Cardiac muscle cell (in vitro differentiated cells and primary cell): ENCODE measurements at regions not wholly inside any gene's neighbourhood (a gene's known extent, or its start where the extent isn't known, plus 50 kb on each side); places are given as distances from the start of the nearest gene placed in this dataset.

ENCODE experiments used
- DNase-seq, 2 donors: peaks; one replicate each; pipeline versions ENCODE4 v3.0.0 to v3.0.0-alpha.2; 2010 to 2017; ENCODE audit warnings: low read depth in 1 of 2, low spot score in 1 of 2
- H3K27ac ChIP-seq: fragments of 200-600 bp; sonication (generic); 2 replicates; pipeline ENCODE4 v1.5.1; 2016
- H3K27me3 ChIP-seq: fragments of 200-600 bp; sonication (generic); 2 replicates; pipeline ENCODE4 v1.6.0; 2016; ENCODE audit warnings: control low read depth
- H3K36me3 ChIP-seq: fragments of 200-600 bp; sonication (generic); 2 replicates; pipeline ENCODE4 v1.5.1; 2016; ENCODE audit warnings: control low read depth
- H3K4me1 ChIP-seq: fragments of 200-600 bp; sonication (generic); 2 replicates; pipeline ENCODE4 v1.8.1; 2017; ENCODE audit warnings: low read depth, mild to moderate bottlenecking, mixed run types
- H3K4me3 ChIP-seq: fragments of 200-600 bp; sonication (generic); 2 replicates; pipeline ENCODE4 v1.5.1; 2016; ENCODE audit warnings: mild to moderate bottlenecking
- H3K9me3 ChIP-seq: fragments of 200-600 bp; sonication (generic); 2 replicates; pipeline ENCODE4 v1.5.1; 2017; ENCODE audit warnings: low read depth, mild to moderate bottlenecking, control low read depth
- CTCF ChIP-seq: IDR thresholded peaks from 2 replicates; pipeline ENCODE4 v1.5.1; 2012; ENCODE audit warnings: low read depth, mild to moderate bottlenecking, low read length

- Histone ChIP-seq H3K4me1 (no peaks in the 10 kb centered on the region), H3K4me3 (no peak overlapping the region), H3K36me3 (no peaks in the 10 kb centered on the region), H3K27me3 (no peaks in the 10 kb centered on the region), H3K27ac (no peak overlapping the region), H3K9me3 (no peaks in the 10 kb centered on the region)
- DNase-seq = no peak
- no peak for TF ChIP-seq CTCF
Observed at GRCh38 chr15:69637818-69638217, 185.2 kb downstream of the RPLP1 start.

DNA sequence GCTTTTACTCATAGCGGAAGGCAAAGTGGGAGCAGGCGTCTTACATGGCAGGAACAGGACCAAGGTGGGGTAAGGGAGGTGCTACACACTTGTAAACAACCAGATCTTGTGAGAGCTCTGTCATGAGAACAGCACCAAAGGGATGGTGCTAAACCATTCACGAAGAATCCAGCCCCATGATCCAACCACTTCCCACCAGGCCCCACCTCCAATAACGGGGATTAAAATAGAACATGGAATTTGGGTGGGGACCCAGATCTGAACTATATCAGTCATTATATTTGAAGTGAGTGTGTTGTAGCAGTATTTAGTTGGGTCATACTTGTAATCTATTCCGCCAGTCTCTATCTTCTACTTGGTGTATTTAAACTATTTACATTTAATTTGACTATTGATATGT is 190.9 kb downstream of the RPLP1 start:
- no peak for TF ChIP-seq CTCF
- DNase-seq = no peak
- Histone ChIP-seq H3K36me3 (no peaks in the 10 kb centered on the region), H3K9me3 (no peaks in the 10 kb centered on the region), H3K27me3 (no peaks in the 10 kb centered on the region), H3K27ac (no peak overlapping the region), H3K4me1 (no peaks in the 10 kb centered on the region), H3K4me3 (no peak overlapping the region)

- Histone ChIP-seq H3K27ac (no peak overlapping the region), H3K4me1 (no peaks in the 10 kb centered on the region), H3K9me3 (no peaks in the 10 kb centered on the region), H3K36me3 (no peaks in the 10 kb centered on the region), H3K27me3 (peaks cover 3% of the 10 kb centered on the region), H3K4me3 (no peak overlapping the region)
- no peak for DNase-seq
- no peak for TF ChIP-seq CTCF
Observed at GRCh38 chr15:69643971-69644370, 191.4 kb downstream of the RPLP1 start.

DNA sequence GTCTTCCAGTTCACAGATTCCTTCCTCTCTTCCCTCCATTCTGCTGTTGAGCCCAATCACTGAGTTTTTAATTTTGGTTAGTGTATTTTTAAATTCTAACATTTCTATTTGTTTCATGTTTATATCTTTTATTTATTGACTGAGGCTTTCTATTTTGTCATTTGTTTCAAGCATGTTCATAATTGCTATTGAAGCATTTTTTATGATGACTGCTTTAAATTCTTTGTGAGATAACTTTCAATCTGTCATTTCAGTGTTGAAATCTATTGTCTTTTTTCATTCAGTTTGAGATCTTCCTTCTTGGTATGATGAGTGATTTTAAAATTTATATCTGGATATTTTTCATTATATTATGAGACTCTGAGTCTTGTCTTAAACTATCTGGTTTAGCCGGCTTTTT is 192.3 kb downstream of the RPLP1 start:
- DNase-seq = no peak
- Histone ChIP-seq H3K27me3 (peaks cover 12% of the 10 kb centered on the region), H3K4me1 (no peaks in the 10 kb centered on the region), H3K9me3 (no peaks in the 10 kb centered on the region), H3K27ac (no peak overlapping the region), H3K4me3 (no peak overlapping the region), H3K36me3 (no peaks in the 10 kb centered on the region)
- no peak for TF ChIP-seq CTCF

GRCh38 chr15:69647142-69647513 is 194.5 kb downstream of the RPLP1 start:
- H3K4me3 ChIP-seq = no peak overlapping the region
- DNase-seq = no peak
- H3K4me1 ChIP-seq = no peaks in the 10 kb centered on the region
- H3K27ac ChIP-seq = no peak overlapping the region
- H3K36me3 ChIP-seq = no peaks in the 10 kb centered on the region
- H3K9me3 ChIP-seq = no peaks in the 10 kb centered on the region
- H3K27me3 ChIP-seq = peaks cover 23% of the 10 kb centered on the region
- no peak for TF ChIP-seq CTCF

DNA sequence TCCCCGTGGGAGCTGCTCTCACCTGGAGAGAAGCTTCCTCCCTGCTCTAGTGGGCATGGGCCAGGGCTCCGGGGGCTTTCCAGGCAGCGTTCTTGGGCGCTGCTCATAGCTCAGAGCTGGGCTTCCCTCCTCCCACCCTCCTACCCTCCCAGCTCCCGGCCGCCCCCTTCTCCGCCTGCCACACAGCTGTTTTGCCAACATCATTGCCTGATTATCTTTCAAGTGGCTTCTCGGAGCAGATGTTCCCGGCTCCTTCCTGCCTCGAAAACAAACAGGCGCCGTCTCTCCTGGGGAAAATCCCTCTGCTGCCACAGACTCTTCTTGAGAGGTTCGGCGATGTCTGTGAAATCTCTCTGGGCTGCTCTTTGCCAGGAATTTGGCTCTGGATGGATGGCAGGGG is 195.6 kb downstream of the RPLP1 start:
- peak; percentile 3 to 14 for DNase-seq
- peaks cover 32% of the 10 kb centered on the region for H3K27me3 ChIP-seq

More for the DNA sequence above, 195.6 kb downstream of the RPLP1 start:
- H3K27ac ChIP-seq = no peak overlapping the region
- H3K4me1 ChIP-seq = no peaks in the 10 kb centered on the region
- no peak overlapping the region for H3K4me3 ChIP-seq
- no peaks in the 10 kb centered on the region for H3K9me3 ChIP-seq
- TF ChIP-seq CTCF = no peak
- no peaks in the 10 kb centered on the region for H3K36me3 ChIP-seq
